HL-60 (cell line): ENCODE measurements at regions not wholly inside any gene's neighbourhood (a gene's known extent, or its start where the extent isn't known, plus 50 kb on each side); places are given as distances from the start of the nearest gene placed in this dataset.

Experiments
- POLR2AphosphoS5 ChIP-seq: IDR thresholded peaks from 2 replicates; pipeline ENCODE4 v1.6.1; 2012; ENCODE audit warnings: low read depth
- TF ChIP-seq, protein P1 (sequence below): IDR thresholded peaks from one replicate; pipeline ENCODE4 v1.5.1; 2011; ENCODE audit warnings: low read length, control low read depth, inconsistent platforms; ENCODE audit not compliant: insufficient read depth

DNA sequence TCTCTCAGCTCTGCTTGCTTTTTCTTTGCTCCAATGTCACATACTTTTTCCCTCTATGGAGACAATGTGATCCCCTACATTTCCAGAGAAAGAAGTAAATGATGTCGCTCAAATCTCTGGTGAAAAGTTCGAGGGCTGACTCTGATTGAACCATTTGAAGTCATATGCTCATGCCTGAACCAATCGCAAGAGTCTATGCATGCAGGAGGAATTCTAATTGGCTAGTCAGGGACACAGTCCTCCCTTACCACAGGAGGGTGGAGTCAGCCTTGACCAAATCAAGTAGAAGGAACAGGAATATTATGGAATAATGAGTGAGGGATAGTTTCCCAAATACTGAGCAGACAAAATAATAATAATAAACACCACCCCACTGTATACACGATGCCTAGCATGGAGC, 96.8 kb downstream of the PRLHR start:
- TF ChIP-seq, protein P1, sequence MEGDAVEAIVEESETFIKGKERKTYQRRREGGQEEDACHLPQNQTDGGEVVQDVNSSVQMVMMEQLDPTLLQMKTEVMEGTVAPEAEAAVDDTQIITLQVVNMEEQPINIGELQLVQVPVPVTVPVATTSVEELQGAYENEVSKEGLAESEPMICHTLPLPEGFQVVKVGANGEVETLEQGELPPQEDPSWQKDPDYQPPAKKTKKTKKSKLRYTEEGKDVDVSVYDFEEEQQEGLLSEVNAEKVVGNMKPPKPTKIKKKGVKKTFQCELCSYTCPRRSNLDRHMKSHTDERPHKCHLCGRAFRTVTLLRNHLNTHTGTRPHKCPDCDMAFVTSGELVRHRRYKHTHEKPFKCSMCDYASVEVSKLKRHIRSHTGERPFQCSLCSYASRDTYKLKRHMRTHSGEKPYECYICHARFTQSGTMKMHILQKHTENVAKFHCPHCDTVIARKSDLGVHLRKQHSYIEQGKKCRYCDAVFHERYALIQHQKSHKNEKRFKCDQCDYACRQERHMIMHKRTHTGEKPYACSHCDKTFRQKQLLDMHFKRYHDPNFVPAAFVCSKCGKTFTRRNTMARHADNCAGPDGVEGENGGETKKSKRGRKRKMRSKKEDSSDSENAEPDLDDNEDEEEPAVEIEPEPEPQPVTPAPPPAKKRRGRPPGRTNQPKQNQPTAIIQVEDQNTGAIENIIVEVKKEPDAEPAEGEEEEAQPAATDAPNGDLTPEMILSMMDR: no peak
- no peak for TF ChIP-seq POLR2AphosphoS5
